Colonic mucosa (tissue), 4 donors: ENCODE measurements at regions not wholly inside any gene's neighbourhood (a gene's known extent, or its start where the extent isn't known, plus 50 kb on each side); places are given as distances from the start of the nearest gene placed in this dataset.

Experiments used
- DNase-seq: peaks from one replicate; pipeline ENCODE4 v3.0.0-alpha.2; 2020
- H3K27ac ChIP-seq: fragments of 200-600 bp; one replicate; pipeline ENCODE4 v1.8.0; 2021
- H3K27me3 ChIP-seq: fragments of 200-600 bp; one replicate; pipeline ENCODE4 v1.8.0; 2021
- H3K36me3 ChIP-seq: fragments of 200-600 bp; one replicate; pipeline ENCODE4 v1.8.0; 2021
- H3K4me1 ChIP-seq: fragments of 200-600 bp; one replicate; pipeline ENCODE4 v1.8.0; 2021; ENCODE audit warnings: mild to moderate bottlenecking
- H3K4me3 ChIP-seq: fragments of 200-600 bp; one replicate; pipeline ENCODE4 v1.8.0; 2021
- H3K9ac ChIP-seq, 2 donors: one replicate each; pipeline ENCODE4 v1.7.0; 2013; ENCODE audit warnings: control low read depth in 2 of 2, low read depth in 2 of 2, low read length in 2 of 2
- H3K9me3 ChIP-seq: fragments of 200-600 bp; one replicate; pipeline ENCODE4 v1.8.0; 2021
- intact Hi-C: fragments of 100-400 bp; cut with DNase I; formaldehyde crosslinking; loops from one replicate; pipeline ENCODE4 v1.14.1; 2022
- TF ChIP-seq, protein P1 (sequence below): fragments of 200-600 bp; IDR thresholded peaks from one replicate; pipeline ENCODE4 v1.8.0; 2022; ENCODE audit warnings: antibody characterized with exemption, mild to moderate bottlenecking
- donor health status: healthy.
- donor health status: DM: no; HTN: no; CAD: no.
- donor health status: DM: no; HTN: no; CAD: no.

DNA sequence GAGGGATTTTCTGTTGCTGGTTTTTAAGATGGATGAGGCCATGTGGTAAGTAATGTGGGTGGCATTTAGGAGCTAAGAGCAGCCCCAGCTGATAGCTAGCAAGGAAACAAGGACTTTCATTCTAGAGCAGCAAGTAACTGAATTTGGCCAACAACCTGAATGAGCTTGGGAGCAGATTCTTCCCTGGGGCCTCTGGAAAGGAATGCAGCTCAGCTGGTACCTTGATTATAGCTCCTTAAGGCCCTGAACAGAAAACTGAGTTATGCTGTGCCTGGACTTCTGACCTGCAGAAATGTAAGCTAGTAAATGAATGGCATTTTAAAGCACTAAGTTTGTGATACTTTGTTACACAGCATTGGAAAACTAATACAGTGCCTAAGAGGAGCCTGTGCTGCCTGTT is 565.5 kb downstream of the PDCD6IP start:
- TF ChIP-seq, protein P1, sequence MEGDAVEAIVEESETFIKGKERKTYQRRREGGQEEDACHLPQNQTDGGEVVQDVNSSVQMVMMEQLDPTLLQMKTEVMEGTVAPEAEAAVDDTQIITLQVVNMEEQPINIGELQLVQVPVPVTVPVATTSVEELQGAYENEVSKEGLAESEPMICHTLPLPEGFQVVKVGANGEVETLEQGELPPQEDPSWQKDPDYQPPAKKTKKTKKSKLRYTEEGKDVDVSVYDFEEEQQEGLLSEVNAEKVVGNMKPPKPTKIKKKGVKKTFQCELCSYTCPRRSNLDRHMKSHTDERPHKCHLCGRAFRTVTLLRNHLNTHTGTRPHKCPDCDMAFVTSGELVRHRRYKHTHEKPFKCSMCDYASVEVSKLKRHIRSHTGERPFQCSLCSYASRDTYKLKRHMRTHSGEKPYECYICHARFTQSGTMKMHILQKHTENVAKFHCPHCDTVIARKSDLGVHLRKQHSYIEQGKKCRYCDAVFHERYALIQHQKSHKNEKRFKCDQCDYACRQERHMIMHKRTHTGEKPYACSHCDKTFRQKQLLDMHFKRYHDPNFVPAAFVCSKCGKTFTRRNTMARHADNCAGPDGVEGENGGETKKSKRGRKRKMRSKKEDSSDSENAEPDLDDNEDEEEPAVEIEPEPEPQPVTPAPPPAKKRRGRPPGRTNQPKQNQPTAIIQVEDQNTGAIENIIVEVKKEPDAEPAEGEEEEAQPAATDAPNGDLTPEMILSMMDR: no peak
- no peak overlapping the region for H3K27ac ChIP-seq

DNA sequence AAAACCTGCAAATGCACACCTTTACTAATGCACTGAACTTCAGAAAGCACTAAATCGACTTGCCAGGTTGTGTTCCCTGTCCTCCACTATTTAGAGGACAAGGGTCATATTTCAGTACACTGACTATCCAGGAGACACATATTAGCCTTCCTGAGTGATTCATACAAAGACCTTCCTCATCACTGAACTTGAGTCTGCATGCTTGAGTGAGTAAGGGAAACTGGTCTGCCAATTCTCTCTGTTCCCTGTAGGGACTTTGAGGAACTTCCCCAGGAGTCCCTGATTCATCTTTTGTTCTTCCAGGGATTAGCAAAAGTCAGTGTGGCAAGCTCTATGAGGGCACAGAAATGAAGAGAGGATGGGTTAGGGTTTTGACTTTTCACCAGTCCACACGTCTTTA is 565.9 kb downstream of the PDCD6IP start:
- Histone ChIP-seq H3K4me1 (no peaks in the 10 kb centered on the region), H3K4me3 (no peak overlapping the region), H3K9ac (no peak overlapping the region), H3K27me3 (no peaks in the 10 kb centered on the region), H3K36me3 (no peaks in the 10 kb centered on the region), H3K9me3 (no peaks in the 10 kb centered on the region), H3K27ac (no peak overlapping the region)
- TF ChIP-seq, protein P1: no peak
- intact Hi-C loops: no loop called here
- no peak for DNase-seq

More for the DNA sequence above, 565.5 kb downstream of the PDCD6IP start:
- DNase-seq: no peak
- Histone ChIP-seq H3K36me3 (no peaks in the 10 kb centered on the region), H3K4me1 (no peaks in the 10 kb centered on the region), H3K4me3 (no peak overlapping the region), H3K9ac (no peak overlapping the region), H3K9me3 (no peaks in the 10 kb centered on the region), H3K27me3 (no peaks in the 10 kb centered on the region)
- intact Hi-C loops: no loop called here

DNA sequence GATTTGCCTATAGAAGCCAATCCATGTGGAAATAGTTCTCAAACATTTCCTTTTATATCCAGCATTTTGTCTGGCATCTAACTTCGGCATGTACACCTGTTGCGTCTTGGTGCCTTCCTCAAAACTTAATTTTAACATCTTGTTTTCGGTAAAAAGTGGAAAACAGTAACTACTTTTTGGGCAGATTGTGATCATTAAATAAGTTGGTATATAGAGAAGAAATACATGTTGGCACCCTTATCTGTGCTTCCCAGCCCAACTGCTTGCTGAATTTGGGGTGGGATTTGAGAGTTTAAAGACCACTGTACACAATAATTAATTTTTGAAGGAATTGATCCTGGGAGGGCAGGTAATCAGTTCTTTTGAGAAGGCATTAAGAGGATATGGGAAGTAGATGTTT is 566.8 kb downstream of the PDCD6IP start:
- no peaks in the 10 kb centered on the region for H3K9me3 ChIP-seq
- DNase-seq: no peak
- H3K4me3 ChIP-seq: no peak overlapping the region
- no peak overlapping the region for H3K9ac ChIP-seq
- no peak overlapping the region for H3K27ac ChIP-seq
- no peaks in the 10 kb centered on the region for H3K27me3 ChIP-seq
- no peaks in the 10 kb centered on the region for H3K4me1 ChIP-seq
- TF ChIP-seq, protein P1: no peak
- H3K36me3 ChIP-seq: no peaks in the 10 kb centered on the region
- intact Hi-C loops: no loop called here

DNA sequence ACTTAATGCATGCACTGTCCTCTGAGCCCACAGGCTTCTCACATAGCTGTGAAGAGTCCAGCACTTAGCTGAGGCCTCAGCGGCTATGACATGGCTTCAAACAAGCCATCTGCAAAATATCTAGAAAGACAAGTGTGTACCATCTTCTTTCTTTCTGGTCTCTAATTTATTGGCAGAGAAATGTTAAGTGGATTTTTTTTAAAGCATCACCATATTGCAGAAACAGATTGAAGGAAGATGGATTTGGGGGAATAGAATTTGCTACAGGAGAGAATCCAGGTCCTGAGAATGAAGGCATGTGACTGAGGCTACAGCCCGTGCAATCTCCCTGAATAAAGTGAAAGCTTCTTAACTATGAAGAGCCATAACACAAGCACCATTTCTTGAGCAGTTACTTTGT is 567.3 kb downstream of the PDCD6IP start:
- intact Hi-C loops: no loop called here
- H3K4me3 ChIP-seq: no peak overlapping the region
- H3K27ac ChIP-seq: no peak overlapping the region
- H3K4me1 ChIP-seq: no peaks in the 10 kb centered on the region
- H3K36me3 ChIP-seq: no peaks in the 10 kb centered on the region
- DNase-seq: no peak
- H3K9ac ChIP-seq: no peak overlapping the region
- TF ChIP-seq, protein P1: no peak
- H3K27me3 ChIP-seq: no peaks in the 10 kb centered on the region
- no peaks in the 10 kb centered on the region for H3K9me3 ChIP-seq

DNA sequence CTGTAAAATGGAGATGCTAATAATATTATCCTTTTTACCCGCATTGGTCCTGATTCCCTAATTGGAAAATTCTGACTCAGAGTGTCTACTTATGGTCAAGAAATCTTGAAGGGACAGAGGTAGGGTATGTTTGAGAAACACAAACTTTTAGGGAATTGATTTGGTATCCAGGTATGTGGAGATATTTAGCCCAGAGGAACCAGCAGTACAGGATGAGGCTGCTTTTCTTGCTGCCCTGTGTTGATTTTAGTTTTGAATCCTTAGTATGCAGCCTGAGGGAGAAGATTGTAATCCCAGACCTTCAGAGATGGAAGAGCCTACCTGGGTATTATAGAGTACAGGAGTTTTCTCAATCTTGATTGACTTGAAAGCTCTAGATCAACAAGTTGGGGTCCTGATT is 569.1 kb downstream of the PDCD6IP start:
- H3K9ac ChIP-seq: no peak overlapping the region

More for the DNA sequence above, 569.1 kb downstream of the PDCD6IP start:
- H3K4me3 ChIP-seq: no peak overlapping the region
- intact Hi-C loops: no loop called here
- TF ChIP-seq, protein P1: no peak
- H3K4me1 ChIP-seq: no peaks in the 10 kb centered on the region
- no peaks in the 10 kb centered on the region for H3K36me3 ChIP-seq
- DNase-seq: no peak
- no peak overlapping the region for H3K27ac ChIP-seq
- H3K9me3 ChIP-seq: no peaks in the 10 kb centered on the region
- H3K27me3 ChIP-seq: no peaks in the 10 kb centered on the region
